ENCODE measurements at regions not wholly inside any gene's neighbourhood (a gene's known extent, or its start where the extent isn't known, plus 50 kb on each side); places are given as distances from the start of the nearest gene placed in this dataset.

DNA sequence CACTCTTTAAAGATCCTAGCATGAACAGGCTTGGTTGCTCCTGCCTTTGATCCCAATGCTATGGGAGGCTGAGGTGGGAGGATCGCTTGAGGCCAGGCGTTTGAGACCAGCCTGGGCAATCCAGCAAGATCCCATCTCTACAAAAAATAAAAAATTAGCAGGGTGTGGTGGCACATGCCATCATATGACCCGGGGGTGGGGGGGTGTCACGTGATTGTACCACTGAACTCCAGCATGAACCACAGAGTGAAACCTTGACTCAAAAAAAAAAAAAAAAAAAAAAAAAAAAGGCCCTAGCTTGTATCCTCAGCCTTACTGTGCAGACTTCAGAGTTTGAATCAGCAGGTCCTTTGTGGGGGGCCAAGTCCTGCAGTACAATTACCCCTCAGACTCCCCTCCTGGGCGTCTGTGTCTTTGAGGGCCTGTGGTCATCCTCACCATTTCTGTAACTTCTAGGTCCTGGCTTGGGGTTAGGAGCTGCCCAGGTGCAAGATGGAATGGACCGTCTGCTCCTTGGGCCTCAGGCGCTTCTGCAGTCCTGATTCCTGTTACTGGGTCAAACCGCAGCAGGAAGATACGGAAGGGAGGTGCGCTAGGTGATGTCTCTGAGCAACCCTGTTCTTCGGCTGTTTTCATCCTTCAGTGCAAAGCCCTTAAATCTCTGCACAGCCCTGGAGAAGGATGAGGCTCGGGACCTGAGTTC is 208.1 kb downstream of the CTTN start:
- TF ChIP-seq, protein P1, sequence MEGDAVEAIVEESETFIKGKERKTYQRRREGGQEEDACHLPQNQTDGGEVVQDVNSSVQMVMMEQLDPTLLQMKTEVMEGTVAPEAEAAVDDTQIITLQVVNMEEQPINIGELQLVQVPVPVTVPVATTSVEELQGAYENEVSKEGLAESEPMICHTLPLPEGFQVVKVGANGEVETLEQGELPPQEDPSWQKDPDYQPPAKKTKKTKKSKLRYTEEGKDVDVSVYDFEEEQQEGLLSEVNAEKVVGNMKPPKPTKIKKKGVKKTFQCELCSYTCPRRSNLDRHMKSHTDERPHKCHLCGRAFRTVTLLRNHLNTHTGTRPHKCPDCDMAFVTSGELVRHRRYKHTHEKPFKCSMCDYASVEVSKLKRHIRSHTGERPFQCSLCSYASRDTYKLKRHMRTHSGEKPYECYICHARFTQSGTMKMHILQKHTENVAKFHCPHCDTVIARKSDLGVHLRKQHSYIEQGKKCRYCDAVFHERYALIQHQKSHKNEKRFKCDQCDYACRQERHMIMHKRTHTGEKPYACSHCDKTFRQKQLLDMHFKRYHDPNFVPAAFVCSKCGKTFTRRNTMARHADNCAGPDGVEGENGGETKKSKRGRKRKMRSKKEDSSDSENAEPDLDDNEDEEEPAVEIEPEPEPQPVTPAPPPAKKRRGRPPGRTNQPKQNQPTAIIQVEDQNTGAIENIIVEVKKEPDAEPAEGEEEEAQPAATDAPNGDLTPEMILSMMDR (IDR thresholded peaks at IDR 0.05) = no peak
- TF ChIP-seq POLR2A (IDR thresholded peaks at IDR 0.05) = no peak

Measured in thyroid gland (tissue), 4 donors.